ENCODE measurements at regions not wholly inside any gene's neighbourhood (a gene's known extent, or its start where the extent isn't known, plus 50 kb on each side); places are given as distances from the start of the nearest gene placed in this dataset.

DNA sequence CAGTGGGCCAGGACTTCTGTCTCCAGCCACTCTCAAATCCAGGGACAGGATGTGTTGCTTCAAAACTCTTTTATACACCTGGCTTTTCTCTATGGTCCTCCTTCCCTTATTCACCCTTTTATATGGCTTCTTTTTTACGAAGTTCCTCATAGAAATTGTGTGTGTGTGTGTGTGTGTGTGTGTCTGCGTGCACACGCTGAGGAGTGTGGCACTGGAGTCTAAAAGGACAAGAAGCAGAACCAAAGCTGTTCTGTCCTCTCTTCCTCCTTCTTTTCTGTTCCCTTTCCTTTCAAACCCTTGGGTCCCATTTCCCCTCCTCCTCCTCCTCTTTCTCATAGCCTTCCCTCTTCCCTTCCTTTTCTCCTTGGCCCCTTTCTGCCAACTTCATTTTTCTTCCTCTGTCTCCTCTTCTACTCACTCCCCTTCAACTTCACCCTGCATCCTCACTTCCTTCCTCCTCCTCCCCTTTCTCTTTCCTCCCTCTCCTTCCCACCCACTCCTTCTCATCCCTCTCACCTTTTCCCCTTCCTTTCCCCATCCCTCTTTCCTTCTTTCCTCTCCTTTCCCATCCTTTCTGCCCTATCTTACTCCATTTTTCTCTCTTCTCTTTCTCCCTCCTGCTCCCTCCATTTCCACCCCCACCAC is 360.5 kb downstream of the MID1IP1 start:
- H3K36me3 ChIP-seq (replicated peaks in 1 of 2; ENCODE audit: insufficient read depth in 1 of 2, low read depth in 2 of 2) = no peaks in the 10 kb centered on the region
- TF ChIP-seq CTCF (IDR thresholded peaks at IDR 0.05) (no peak), POLR2A (IDR thresholded peaks at IDR 0.05) (no peak)
- no peaks in the 10 kb centered on the region for H3K27me3 ChIP-seq
- no peaks in the 10 kb centered on the region for H3K4me1 ChIP-seq
- ATAC-seq = no peak
- H3K4me3 ChIP-seq = no peak overlapping the region
- 77 to 81% methylated on average over 3 of the region's 3 CpGs for WGBS, 2 donors
- intact Hi-C loops (cut with DNase I) = no loop called here
- no peak overlapping the region for H3K27ac ChIP-seq
- no peaks in the 10 kb centered on the region for H3K9me3 ChIP-seq
- no peak for DNase-seq

DNA sequence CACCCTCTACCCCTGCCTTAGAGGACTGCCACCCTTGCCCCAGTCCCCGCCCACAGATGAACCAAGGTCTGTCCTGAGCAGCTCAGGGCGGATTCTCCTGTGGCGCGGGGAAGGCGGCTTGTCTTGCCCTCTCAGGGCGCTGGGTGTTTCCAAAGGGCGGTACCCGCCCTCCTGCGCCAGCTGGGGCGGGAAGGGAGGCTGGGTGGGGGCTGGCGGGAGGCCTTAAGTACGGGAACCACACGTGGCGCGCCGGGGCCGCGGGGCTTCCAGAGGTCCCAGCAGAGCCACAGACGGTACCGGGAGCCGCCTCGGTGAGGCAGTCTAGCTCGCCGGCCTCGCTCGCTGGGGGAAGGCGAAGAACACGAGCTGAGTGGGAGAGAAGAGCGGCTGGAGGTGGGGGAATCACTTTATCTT is 361.1 kb downstream of the MID1IP1 start:
- WGBS, 2 donors = 8 to 13% methylated on average over 5 to 27 of the region's 29 CpGs
- intact Hi-C loops (cut with DNase I) = no loop called here
- H3K9me3 ChIP-seq = no peaks in the 10 kb centered on the region
- TF ChIP-seq CTCF (IDR thresholded peaks at IDR 0.05) (peak in 3 of 7 experiments; percentile 18 to 29 (median 22)), POLR2A (IDR thresholded peaks at IDR 0.05) (no peak)
- H3K27ac ChIP-seq = no peak overlapping the region
- no peaks in the 10 kb centered on the region for H3K36me3 ChIP-seq (replicated peaks in 1 of 2; ENCODE audit: insufficient read depth in 1 of 2, low read depth in 2 of 2)
- H3K27me3 ChIP-seq = no peaks in the 10 kb centered on the region
- H3K4me1 ChIP-seq = no peaks in the 10 kb centered on the region
- no peak overlapping the region for H3K4me3 ChIP-seq
- peak; percentile 24 for ATAC-seq
- peak in 2 of 4 donors; percentile 26 to 29 for DNase-seq

- no peaks in the 10 kb centered on the region for H3K4me1 ChIP-seq
- no peaks in the 10 kb centered on the region for H3K9me3 ChIP-seq
- 97 to 100% methylated on average over 3 of the region's 3 CpGs for WGBS, 2 donors
- no peak overlapping the region for H3K4me3 ChIP-seq
- no peak overlapping the region for H3K27ac ChIP-seq
- no peaks in the 10 kb centered on the region for H3K27me3 ChIP-seq
- intact Hi-C loops (cut with DNase I) = no loop called here
- H3K36me3 ChIP-seq (replicated peaks in 1 of 2; ENCODE audit: insufficient read depth in 1 of 2, low read depth in 2 of 2) = no peaks in the 10 kb centered on the region
- DNase-seq = no peak
- TF ChIP-seq POLR2A (IDR thresholded peaks at IDR 0.05) (no peak), CTCF (IDR thresholded peaks at IDR 0.05) (no peak)
- no peak for ATAC-seq
Measured at GRCh38 chrX:39163581-39164126, 362.4 kb downstream of the MID1IP1 start.

DNA sequence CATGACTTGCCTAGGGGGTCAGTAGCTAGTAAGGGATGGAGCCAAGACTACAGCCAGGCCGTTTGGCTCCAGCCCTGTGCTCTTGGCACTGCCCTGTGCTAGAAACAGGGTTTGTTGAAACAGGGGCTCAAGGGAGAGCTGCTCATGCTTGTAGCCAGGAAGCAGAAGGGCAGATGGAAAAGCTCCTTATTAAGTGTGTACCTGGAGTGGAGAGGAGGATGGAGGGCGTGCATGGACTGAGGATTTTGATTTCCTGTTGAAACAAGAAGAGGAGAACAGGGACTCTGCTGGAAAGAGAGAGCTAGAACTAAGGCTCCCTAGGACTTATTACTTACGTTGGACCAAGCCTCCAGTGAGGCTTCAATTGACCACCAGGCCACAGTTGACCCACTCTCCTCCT is 363.0 kb downstream of the MID1IP1 start:
- H3K4me1 ChIP-seq = no peaks in the 10 kb centered on the region
- no peak overlapping the region for H3K27ac ChIP-seq
- H3K9me3 ChIP-seq = no peaks in the 10 kb centered on the region
- H3K36me3 ChIP-seq (replicated peaks in 1 of 2; ENCODE audit: insufficient read depth in 1 of 2, low read depth in 2 of 2) = no peaks in the 10 kb centered on the region
- DNase-seq (no peak), ATAC-seq (no peak)
- H3K27me3 ChIP-seq = no peaks in the 10 kb centered on the region
- TF ChIP-seq CTCF (IDR thresholded peaks at IDR 0.05) (no peak), POLR2A (IDR thresholded peaks at IDR 0.05) (no peak)
- intact Hi-C loops (cut with DNase I) = no loop called here
- no peak overlapping the region for H3K4me3 ChIP-seq
- WGBS, 2 donors = 78 to 84% methylated on average over 3 of the region's 3 CpGs

DNA sequence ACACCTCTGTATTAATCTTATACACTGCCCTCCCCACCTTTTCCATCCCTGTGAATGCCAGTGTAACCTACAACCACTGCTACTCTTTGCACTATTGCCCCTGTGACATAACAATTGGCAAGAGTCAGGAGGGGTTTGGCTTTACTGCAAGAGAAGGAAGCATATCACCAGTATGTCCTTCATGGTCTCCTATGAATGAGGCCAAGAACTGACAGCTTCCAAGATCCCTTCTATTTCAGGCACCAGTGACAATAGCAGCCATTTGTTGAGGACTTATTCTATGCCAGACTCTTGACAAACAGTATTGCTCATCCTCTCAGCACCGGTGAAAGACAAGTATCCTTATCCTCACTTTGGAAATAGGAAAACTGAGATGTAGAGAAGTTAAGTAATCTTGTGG is 363.9 kb downstream of the MID1IP1 start:
- DNase-seq = no peak
- 63 to 100% methylated on average over 1 of the region's 1 CpG for WGBS, 2 donors
- Histone ChIP-seq H3K4me3 (no peak overlapping the region), H3K27ac (no peak overlapping the region), H3K4me1 (no peaks in the 10 kb centered on the region), H3K27me3 (no peaks in the 10 kb centered on the region), H3K9me3 (no peaks in the 10 kb centered on the region), H3K36me3 (replicated peaks in 1 of 2; ENCODE audit: insufficient read depth in 1 of 2, low read depth in 2 of 2) (no peaks in the 10 kb centered on the region)
- TF ChIP-seq CTCF (IDR thresholded peaks at IDR 0.05) (no peak), POLR2A (IDR thresholded peaks at IDR 0.05) (no peak)
- ATAC-seq = no peak
- intact Hi-C loops (cut with DNase I) = no loop called here

Measured in body of pancreas (tissue), 4 donors.